Stimulated activated naive CD8-positive, alpha-beta T cell treated with anti-CD3 and anti-CD28 coated beads, Interleukin-15, amount 100 ng/mL, for 72 hours (primary cell): ENCODE measurements at regions not wholly inside any gene's neighbourhood (a gene's known extent, or its start where the extent isn't known, plus 50 kb on each side); places are given as distances from the start of the nearest gene placed in this dataset.

Experiments used
- ATAC-seq: fragments of 150-1000 bp; cut with Tn5 transposase; 2 replicates; pipeline ENCODE4 v1.10.0; 2021; ENCODE audit warnings: mild to moderate bottlenecking, moderate library complexity
- DNase-seq, 2 donors: peaks; one replicate each; pipeline ENCODE4 v3.0.0; 2021 to 2022
- H3K27ac Mint-ChIP-seq, 2 donors: one replicate each; pipeline ENCODE4 v1.8.0; 2022; ENCODE audit warnings: mild to moderate bottlenecking in 2 of 2, mixed read lengths in 2 of 2, moderate library complexity in 2 of 2
- H3K27me3 Mint-ChIP-seq: one replicate; pipeline ENCODE4 v1.8.0; 2022; ENCODE audit warnings: mixed read lengths
- H3K4me1 Mint-ChIP-seq: one replicate; pipeline ENCODE4 v1.8.0; 2022; ENCODE audit warnings: mild to moderate bottlenecking, mixed read lengths
- H3K4me3 Mint-ChIP-seq, 2 donors: one replicate each; pipeline ENCODE4 v1.8.0; 2022; ENCODE audit warnings: mild to moderate bottlenecking in 2 of 2, mixed read lengths in 2 of 2, moderate library complexity in 1 of 2
- H3K9me3 Mint-ChIP-seq, 2 donors: one replicate each; pipeline ENCODE4 v1.8.0; 2022; ENCODE audit warnings: mixed read lengths in 2 of 2

GRCh38 chr10:29127731-29128130, 161.1 kb upstream of the LYZL1 start:
- H3K27ac Mint-ChIP-seq, result no peak overlapping the region
- H3K27me3 Mint-ChIP-seq, result peaks cover 38% of the 10 kb centered on the region
- DNase-seq (no peak), ATAC-seq (no peak)
- no peaks in the 10 kb centered on the region for H3K9me3 Mint-ChIP-seq
- H3K4me1 Mint-ChIP-seq, result no peaks in the 10 kb centered on the region
- H3K4me3 Mint-ChIP-seq, result no peak overlapping the region

- H3K4me1 Mint-ChIP-seq, result no peaks in the 10 kb centered on the region
- no peak overlapping the region for H3K27ac Mint-ChIP-seq
- peaks cover 43% of the 10 kb centered on the region for H3K27me3 Mint-ChIP-seq
- DNase-seq (no peak), ATAC-seq (no peak)
- no peak overlapping the region for H3K4me3 Mint-ChIP-seq
- no peaks in the 10 kb centered on the region for H3K9me3 Mint-ChIP-seq
Observed at GRCh38 chr10:29130190-29130673, 158.6 kb upstream of the LYZL1 start.

- no peaks in the 10 kb centered on the region for H3K9me3 Mint-ChIP-seq
- H3K4me3 Mint-ChIP-seq, result no peak overlapping the region
- H3K4me1 Mint-ChIP-seq, result no peaks in the 10 kb centered on the region
- DNase-seq, result no peak
- no peak overlapping the region for H3K27ac Mint-ChIP-seq
- no peak for ATAC-seq
- H3K27me3 Mint-ChIP-seq, result peaks cover 26% of the 10 kb centered on the region
Observed at GRCh38 chr10:29131952-29132547, 156.8 kb upstream of the LYZL1 start.

- H3K27ac Mint-ChIP-seq, result no peak overlapping the region
Observed at GRCh38 chr10:29132551-29133111, 156.2 kb upstream of the LYZL1 start.

GRCh38 chr10:29135337-29135736, 153.5 kb upstream of the LYZL1 start:
- Mint-ChIP-seq H3K9me3 (no peaks in the 10 kb centered on the region), H3K27me3 (peaks cover 33% of the 10 kb centered on the region), H3K27ac (no peak overlapping the region), H3K4me3 (no peak overlapping the region), H3K4me1 (no peaks in the 10 kb centered on the region)
- ATAC-seq (no peak), DNase-seq (no peak)

More at GRCh38 chr10:29132551-29133111, 156.2 kb upstream of the LYZL1 start:
- Mint-ChIP-seq H3K9me3 (no peaks in the 10 kb centered on the region), H3K27me3 (peaks cover 25% of the 10 kb centered on the region), H3K4me1 (no peaks in the 10 kb centered on the region), H3K4me3 (no peak overlapping the region)
- no peak for DNase-seq
- no peak for ATAC-seq

- ATAC-seq (no peak), DNase-seq (no peak)
- Mint-ChIP-seq H3K27me3 (peaks cover 40% of the 10 kb centered on the region), H3K4me1 (no peaks in the 10 kb centered on the region), H3K9me3 (no peaks in the 10 kb centered on the region), H3K4me3 (no peak overlapping the region), H3K27ac (no peak overlapping the region)
Observed at GRCh38 chr10:29136411-29136810, 152.5 kb upstream of the LYZL1 start.

- H3K9me3 Mint-ChIP-seq, result no peaks in the 10 kb centered on the region
- H3K27me3 Mint-ChIP-seq, result peaks cover 45% of the 10 kb centered on the region
- H3K4me3 Mint-ChIP-seq, result no peak overlapping the region
- no peaks in the 10 kb centered on the region for H3K4me1 Mint-ChIP-seq
- H3K27ac Mint-ChIP-seq, result no peak overlapping the region
- ATAC-seq (no peak), DNase-seq (no peak)
Observed at GRCh38 chr10:29140151-29140550, 148.7 kb upstream of the LYZL1 start.

- Mint-ChIP-seq H3K9me3 (no peaks in the 10 kb centered on the region), H3K27me3 (peaks cover 45% of the 10 kb centered on the region), H3K27ac (no peak overlapping the region), H3K4me3 (no peak overlapping the region), H3K4me1 (no peaks in the 10 kb centered on the region)
- no peak for DNase-seq
- ATAC-seq, result no peak
Observed at GRCh38 chr10:29140991-29141390, 147.9 kb upstream of the LYZL1 start.

- ATAC-seq, result no peak
- H3K27ac Mint-ChIP-seq, result no peak overlapping the region
Observed at GRCh38 chr10:29141761-29142160, 147.1 kb upstream of the LYZL1 start.

GRCh38 chr10:29142516-29143314, 146.2 kb upstream of the LYZL1 start:
- H3K27me3 Mint-ChIP-seq, result peaks cover 45% of the 10 kb centered on the region
- ATAC-seq (peak; percentile 42), DNase-seq (no peak)
- H3K9me3 Mint-ChIP-seq, result no peaks in the 10 kb centered on the region
- H3K27ac Mint-ChIP-seq, result no peak overlapping the region
- no peaks in the 10 kb centered on the region for H3K4me1 Mint-ChIP-seq
- H3K4me3 Mint-ChIP-seq, result peak overlapping the region in 1 of 2 donors; percentile 56

More at GRCh38 chr10:29141761-29142160, 147.1 kb upstream of the LYZL1 start:
- H3K9me3 Mint-ChIP-seq, result no peaks in the 10 kb centered on the region
- H3K4me3 Mint-ChIP-seq, result no peak overlapping the region
- peaks cover 45% of the 10 kb centered on the region for H3K27me3 Mint-ChIP-seq
- H3K4me1 Mint-ChIP-seq, result no peaks in the 10 kb centered on the region
- DNase-seq, result no peak

- H3K27me3 Mint-ChIP-seq, result peaks cover 37% of the 10 kb centered on the region
- DNase-seq, result no peak
- H3K4me3 Mint-ChIP-seq, result no peak overlapping the region
- H3K4me1 Mint-ChIP-seq, result no peaks in the 10 kb centered on the region
- ATAC-seq, result no peak
- H3K9me3 Mint-ChIP-seq, result no peaks in the 10 kb centered on the region
- peak overlapping the region in 1 of 2 donors; percentile 13 for H3K27ac Mint-ChIP-seq
Observed at GRCh38 chr10:29144126-29144525, 144.7 kb upstream of the LYZL1 start.

- no peak overlapping the region for H3K4me3 Mint-ChIP-seq
Observed at GRCh38 chr10:29146311-29147100, 142.4 kb upstream of the LYZL1 start.

GRCh38 chr10:29150010-29150409, 138.9 kb upstream of the LYZL1 start:
- no peak overlapping the region for H3K4me3 Mint-ChIP-seq
- H3K27ac Mint-ChIP-seq, result no peak overlapping the region
- ATAC-seq (no peak), DNase-seq (no peak)
- H3K27me3 Mint-ChIP-seq, result no peaks in the 10 kb centered on the region
- H3K4me1 Mint-ChIP-seq, result no peaks in the 10 kb centered on the region
- H3K9me3 Mint-ChIP-seq, result no peaks in the 10 kb centered on the region

More at GRCh38 chr10:29146311-29147100, 142.4 kb upstream of the LYZL1 start:
- H3K9me3 Mint-ChIP-seq, result no peaks in the 10 kb centered on the region
- peaks cover 29% of the 10 kb centered on the region for H3K27me3 Mint-ChIP-seq
- no peak overlapping the region for H3K27ac Mint-ChIP-seq
- H3K4me1 Mint-ChIP-seq, result no peaks in the 10 kb centered on the region
- DNase-seq (no peak), ATAC-seq (no peak)

- Mint-ChIP-seq H3K27ac (no peak overlapping the region), H3K9me3 (no peaks in the 10 kb centered on the region), H3K4me1 (no peaks in the 10 kb centered on the region), H3K4me3 (no peak overlapping the region), H3K27me3 (no peaks in the 10 kb centered on the region)
- no peak for ATAC-seq
- no peak for DNase-seq
Observed at GRCh38 chr10:29151005-29151404, 137.9 kb upstream of the LYZL1 start.

- no peak for ATAC-seq
- Mint-ChIP-seq H3K4me3 (no peak overlapping the region), H3K4me1 (no peaks in the 10 kb centered on the region), H3K27ac (no peak overlapping the region), H3K27me3 (peaks cover 12% of the 10 kb centered on the region), H3K9me3 (peaks cover 0 to 6% of the 10 kb centered on the region in 2 donors)
- DNase-seq, result no peak
Observed at GRCh38 chr10:29157321-29157720, 131.5 kb upstream of the LYZL1 start.
